Fibroblast of skin of right biceps (primary cell): ENCODE measurements at regions not wholly inside any gene's neighbourhood (a gene's known extent, or its start where the extent isn't known, plus 50 kb on each side); places are given as distances from the start of the nearest gene placed in this dataset.
"Not testable (repeated sequence)": the region's sequence is repeated elsewhere in the genome, so short reads cannot be mapped to it uniquely, and the experiment has no call there.

ENCODE experiments used
- DNase-seq: peaks from one replicate; pipeline ENCODE4 v3.0.0-alpha.2; 2013

GRCh38 chr1:188812153-188812552 lies 1665.5 kb downstream of the BRINP3 start:
- not testable (repeated sequence) for DNase-seq

DNA sequence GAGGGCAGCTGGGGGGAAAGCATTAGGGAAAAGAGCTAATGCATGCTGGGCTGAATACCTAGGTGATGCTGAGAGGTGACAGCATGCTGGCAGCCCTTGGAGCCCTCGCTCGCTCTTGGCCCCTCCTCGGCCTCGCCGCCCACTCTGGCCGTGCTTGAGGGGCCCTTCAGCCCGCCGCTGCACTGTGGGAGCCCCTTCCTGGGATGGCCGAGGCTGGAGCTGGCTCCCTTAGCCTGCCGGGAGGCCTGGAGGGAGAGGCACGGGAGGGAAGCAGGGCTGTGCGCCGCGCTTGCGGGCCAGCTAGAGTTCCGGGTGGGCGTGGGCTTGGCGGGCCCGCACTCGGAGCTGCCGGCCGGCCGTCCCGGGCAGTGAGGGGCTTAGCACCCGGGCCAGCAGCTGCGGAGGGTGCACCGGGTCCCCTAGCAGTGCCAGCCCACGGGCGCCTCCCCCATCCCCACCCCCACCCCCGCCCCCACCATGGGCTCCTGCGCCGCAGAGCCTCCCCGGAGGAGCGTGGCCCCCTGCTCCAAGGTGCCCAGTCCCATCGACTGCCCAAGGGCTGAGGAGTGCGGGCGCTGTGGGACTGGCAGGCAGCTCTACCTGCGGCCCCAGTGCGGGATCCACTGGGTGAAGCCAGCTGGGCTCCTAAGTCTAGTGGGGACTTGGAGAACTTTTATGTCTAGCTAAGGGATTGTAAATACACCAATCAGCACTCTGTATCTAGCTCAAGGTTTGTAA lies 1664.7 kb downstream of the BRINP3 start:
- not testable (repeated sequence) for DNase-seq

DNA sequence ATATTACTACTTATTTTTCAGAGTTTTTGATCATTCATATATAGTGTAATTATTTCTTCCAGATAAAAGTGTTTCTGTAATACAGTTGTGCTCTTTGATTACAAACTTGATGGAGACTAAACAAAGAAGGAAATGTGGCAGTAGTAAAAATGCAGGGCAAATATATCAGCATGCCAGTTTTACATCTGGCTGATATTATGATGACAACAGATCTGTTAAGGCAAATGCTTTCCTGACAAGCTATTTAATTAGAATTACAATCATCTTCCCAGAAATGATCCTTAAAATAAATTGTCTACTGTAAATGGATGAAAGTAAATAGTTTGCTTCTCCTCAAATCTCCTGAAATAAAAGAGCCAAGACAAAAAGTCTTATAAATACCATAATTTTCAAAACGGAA lies 1659.8 kb downstream of the BRINP3 start:
- DNase-seq = no peak

- no peak for DNase-seq
Observed at GRCh38 chr1:188822248-188822647, 1655.4 kb downstream of the BRINP3 start.

- DNase-seq = no peak
Observed at GRCh38 chr1:188825471-188825870, 1652.2 kb downstream of the BRINP3 start.

DNA sequence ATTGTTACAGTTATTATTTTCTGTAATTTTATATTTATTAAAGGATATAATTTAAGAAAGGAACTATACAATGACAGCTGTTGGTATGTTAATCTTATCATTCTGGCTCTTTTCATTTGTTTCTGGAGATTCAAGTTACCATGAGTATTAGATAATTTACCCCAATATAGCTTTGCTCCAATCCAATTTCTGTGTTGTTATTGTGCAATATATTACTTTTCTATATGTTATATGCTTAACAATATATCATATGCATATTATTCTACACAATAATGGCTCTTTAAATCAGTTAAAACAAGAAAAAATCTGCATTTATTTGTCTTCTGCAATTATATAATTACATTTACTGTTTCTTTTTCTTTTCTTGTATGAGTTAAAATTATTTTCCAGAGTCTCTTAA lies 1650.9 kb downstream of the BRINP3 start:
- DNase-seq = no peak

DNA sequence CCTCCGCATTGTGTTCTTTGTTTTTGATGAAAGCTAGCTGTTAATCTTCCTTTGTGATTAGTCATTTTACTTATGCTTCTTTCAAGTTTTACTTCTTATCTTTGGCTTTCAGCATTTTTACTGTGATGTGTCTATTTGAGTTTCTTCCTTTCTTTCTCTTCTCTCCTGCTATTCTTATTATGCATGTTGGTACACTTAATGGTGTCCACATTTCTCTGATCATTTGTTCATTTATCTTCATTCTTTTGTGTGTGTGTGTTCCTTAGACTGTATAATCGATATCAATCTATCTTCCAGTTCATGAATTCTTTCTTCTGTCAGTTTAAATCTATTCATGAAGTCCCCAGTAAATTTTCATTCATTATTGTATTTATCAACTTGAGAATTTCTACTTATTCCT lies 1650.3 kb downstream of the BRINP3 start:
- no peak for DNase-seq

- not testable (repeated sequence) for DNase-seq
Observed at GRCh38 chr1:188841111-188841696, 1636.5 kb downstream of the BRINP3 start.

DNA sequence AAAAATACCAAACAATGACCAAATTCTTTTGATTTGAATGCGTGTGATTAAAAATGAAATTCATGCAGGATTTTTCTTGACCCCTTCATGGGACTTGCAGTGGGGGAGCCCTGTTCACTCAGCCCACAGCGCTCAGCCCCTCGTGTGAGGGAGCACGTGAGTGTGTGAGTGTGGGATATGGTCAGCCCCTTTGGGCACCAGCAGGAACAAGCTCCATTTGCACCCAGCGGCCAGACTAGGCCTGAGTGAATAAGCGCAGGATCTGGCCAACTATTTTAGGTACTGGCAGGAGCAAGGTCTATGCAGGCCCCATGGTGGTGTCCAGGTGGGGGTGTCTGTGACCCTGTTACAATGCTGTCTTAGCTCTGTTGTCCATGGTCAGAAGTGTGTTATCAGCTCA lies 1631.2 kb downstream of the BRINP3 start:
- DNase-seq = no peak

DNA sequence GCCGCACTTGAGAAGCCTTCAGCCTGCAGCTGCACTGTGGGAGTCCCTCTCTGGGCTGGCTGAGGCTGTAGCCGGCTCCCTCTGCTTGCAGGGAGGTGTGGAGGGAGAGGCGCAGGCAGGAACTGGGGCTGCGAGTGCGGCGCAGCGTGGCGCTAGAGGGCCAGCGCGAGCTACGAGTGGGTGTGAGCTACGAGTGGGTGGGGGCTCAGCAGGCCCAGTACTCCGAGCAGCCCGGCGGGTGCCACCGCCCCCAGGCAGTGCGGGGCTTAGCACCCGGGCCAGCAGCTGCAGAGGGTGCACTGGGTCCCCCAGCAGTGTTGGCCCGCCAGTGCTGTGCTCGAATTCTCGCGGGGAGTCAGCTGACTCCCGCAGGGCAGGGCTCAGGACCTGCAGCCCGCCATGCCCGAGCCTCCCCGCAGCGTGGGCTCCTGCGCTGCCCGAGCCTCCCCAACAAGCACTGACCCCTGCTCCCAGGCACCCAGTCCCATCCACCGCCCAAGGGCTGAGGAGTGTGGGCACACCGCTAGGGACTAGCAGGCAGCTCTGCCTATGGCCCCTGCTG lies 1620.1 kb downstream of the BRINP3 start:
- DNase-seq = no peak

- DNase-seq = no peak
Observed at GRCh38 chr1:188867614-188868013, 1610.0 kb downstream of the BRINP3 start.

DNA sequence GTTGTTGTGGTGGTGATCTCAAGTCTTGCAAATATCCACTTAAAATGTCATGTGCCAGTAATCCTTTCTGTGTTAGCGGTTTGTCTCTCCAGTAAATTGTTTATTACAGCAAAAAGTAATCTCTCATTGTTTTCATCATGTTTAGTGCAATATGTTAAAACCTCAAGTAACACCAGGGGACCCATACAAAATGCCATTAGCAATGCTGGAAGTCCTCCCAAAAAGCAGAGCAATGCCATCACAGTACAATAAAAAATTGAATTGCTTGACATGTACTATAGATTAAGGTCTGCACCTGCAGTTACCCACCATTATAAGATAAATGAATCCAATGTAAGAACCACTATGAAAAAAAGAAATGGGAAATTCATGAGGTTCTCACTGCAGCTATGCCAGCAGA lies 1606.5 kb downstream of the BRINP3 start:
- DNase-seq = no peak

GRCh38 chr1:188872376-188872775 lies 1605.3 kb downstream of the BRINP3 start:
- DNase-seq = peak; percentile 15

- no peak for DNase-seq
Observed at GRCh38 chr1:188877668-188878067, 1600.0 kb downstream of the BRINP3 start.

- DNase-seq = peak; percentile 48
Observed at GRCh38 chr1:188888386-188888785, 1589.3 kb downstream of the BRINP3 start.

DNA sequence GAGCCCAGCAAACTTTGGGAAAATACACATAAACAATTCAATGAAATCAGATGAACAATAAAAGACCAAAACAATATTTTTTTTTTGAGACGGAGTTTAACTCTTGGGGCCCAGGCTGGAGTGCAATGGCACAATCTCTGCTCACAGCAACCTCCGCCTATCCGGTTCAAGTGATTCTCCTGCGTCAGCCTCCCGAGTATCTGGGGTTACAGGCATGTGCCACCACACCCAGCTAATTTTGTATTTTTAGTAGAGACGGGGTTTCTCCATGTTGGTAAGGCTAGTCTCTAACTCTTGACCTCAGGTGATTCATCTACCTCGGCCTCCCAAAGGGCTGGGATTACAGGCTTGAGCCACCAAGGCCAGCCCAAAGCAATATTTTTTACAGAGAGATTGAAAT lies 1588.5 kb downstream of the BRINP3 start:
- no peak for DNase-seq

DNA sequence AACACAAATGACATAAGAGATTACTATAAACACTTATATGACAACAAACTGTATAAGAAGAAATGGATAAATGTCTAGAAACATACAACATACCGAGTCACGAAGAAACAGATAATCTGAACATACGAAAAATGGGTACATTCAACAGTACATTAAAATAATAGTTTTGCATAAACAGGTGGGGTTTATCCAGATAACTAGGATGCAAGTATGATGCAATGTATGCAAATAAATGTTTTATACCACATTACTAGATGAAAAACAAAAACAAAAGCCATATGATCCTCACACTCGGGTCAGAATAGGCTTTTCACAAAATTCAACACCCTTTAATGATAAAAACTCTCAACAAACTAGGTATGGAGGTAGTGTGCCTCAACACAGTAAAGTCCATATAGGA lies 1585.7 kb downstream of the BRINP3 start:
- no peak for DNase-seq

- DNase-seq = no peak
Observed at GRCh38 chr1:188895611-188896010, 1582.1 kb downstream of the BRINP3 start.

DNA sequence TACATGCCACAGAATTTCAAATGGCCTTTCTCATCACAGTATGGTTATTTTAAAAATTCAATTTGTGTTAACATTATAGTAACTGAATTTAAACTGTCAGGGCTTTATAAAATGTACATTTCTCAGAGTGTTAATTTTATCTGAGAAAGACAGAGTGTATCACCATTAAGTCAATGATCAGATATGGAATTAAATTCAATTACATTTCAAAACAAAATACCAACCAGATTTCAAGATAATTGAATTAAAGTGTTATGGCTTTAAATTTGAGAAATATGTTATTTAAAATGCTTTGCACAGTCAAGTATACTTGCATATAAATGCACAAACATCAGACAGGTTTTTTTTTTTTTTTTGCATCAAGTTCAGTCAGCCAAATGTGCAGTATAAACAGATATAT lies 1574.4 kb downstream of the BRINP3 start:
- no peak for DNase-seq

DNA sequence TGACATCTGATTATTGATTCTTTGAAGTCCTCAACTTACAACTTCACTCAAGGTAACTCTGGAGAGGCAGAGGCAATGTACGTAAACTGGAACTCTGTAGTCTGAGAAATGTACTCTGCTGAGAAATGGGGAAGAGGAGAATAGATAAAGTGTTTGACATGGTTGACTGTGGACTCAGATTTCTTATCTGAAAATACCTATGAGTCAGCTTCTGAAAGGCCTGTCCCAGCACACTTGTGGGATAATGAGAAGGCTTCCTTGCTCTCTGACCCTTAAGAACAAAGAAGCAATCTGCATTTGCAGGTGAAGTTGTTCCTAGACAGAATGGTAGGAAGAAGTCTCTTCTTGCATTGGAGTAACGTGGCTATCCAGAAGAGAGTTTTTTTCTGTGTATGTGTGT lies 1573.5 kb downstream of the BRINP3 start:
- no peak for DNase-seq

- DNase-seq = no peak
Observed at GRCh38 chr1:188906921-188907641, 1570.6 kb downstream of the BRINP3 start.

- no peak for DNase-seq
Observed at GRCh38 chr1:188930382-188930781, 1547.3 kb downstream of the BRINP3 start.

DNA sequence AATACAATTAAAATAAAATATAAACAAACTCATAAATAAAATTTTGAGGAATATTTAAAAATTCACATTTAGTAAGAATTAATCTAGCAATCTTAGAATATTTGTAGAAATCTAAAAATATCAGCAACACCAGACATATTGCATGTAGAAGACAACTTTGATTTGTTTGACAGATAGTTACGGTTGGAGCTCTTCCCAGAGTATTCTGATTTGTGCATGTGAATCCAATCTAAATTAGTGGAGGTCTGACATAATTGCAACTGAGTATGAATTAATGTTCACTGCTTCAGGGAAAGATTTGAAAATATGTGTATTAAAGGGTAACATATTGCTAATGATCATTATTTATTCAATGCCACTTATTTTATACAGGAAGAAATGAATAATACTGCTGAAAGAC lies 1546.2 kb downstream of the BRINP3 start:
- no peak for DNase-seq
